SK-N-MC (cell line): ENCODE measurements at regions not wholly inside any gene's neighbourhood (a gene's known extent, or its start where the extent isn't known, plus 50 kb on each side); places are given as distances from the start of the nearest gene placed in this dataset.
"Not testable (repeated sequence)": the region's sequence is repeated elsewhere in the genome, so short reads cannot be mapped to it uniquely, and the experiment has no call there.

ENCODE experiments used
- DNase-seq: peaks from one replicate; pipeline ENCODE4 v3.0.0-alpha.2; 2011; ENCODE audit warnings: low read depth, low spot score
- H3K27ac ChIP-seq: fragments of 200-600 bp; sonication (generic); 2 replicates; pipeline ENCODE4 v1.5.1; 2016; ENCODE audit warnings: mixed run types
- H3K36me3 ChIP-seq: fragments of 200-600 bp; sonication (generic); 2 replicates; pipeline ENCODE4 v1.6.1; 2017; ENCODE audit warnings: antibody characterized with exemption, low read length, mixed read lengths; ENCODE audit not compliant: insufficient read depth
- H3K4me3 ChIP-seq: fragments of 200-600 bp; sonication (generic); 2 replicates; pipeline ENCODE4 v1.5.1; 2016
- H3K9ac ChIP-seq: fragments of 200-600 bp; sonication (generic); 2 replicates; pipeline ENCODE4 v1.8.0; 2017; ENCODE audit warnings: mixed run types, mixed read lengths; ENCODE audit not compliant: insufficient read length
- H3K9me3 ChIP-seq: fragments of 200-600 bp; sonication (generic); 2 replicates; pipeline ENCODE4 v1.6.1; 2017; ENCODE audit warnings: low read depth, mild to moderate bottlenecking, antibody characterized with exemption, low read length, moderate library complexity, mixed read lengths
- EZH2 ChIP-seq: fragments of 200-600 bp; sonication (generic); IDR thresholded peaks from one replicate; pipeline ENCODE4 v1.6.1; 2017; ENCODE audit warnings: antibody characterized with exemption
- FOXP2 ChIP-seq: optimal IDR thresholded peaks from 2 replicates; pipeline ENCODE3; 2011; ENCODE audit warnings: mild to moderate bottlenecking, moderate library complexity; ENCODE audit not compliant: insufficient read depth; ENCODE audit errors: extremely low read length, control extremely low read depth
- POLR2AphosphoS5 ChIP-seq: IDR thresholded peaks from 2 replicates; pipeline ENCODE4 v1.6.1; 2012; ENCODE audit warnings: mild to moderate bottlenecking, low read depth, low read length, borderline replicate concordance

GRCh38 chr3:70612920-70613319 is 300.5 kb upstream of the MDFIC2 start:
- Histone ChIP-seq H3K9ac (no peak overlapping the region), H3K36me3 (no peaks in the 10 kb centered on the region), H3K9me3 (no peaks in the 10 kb centered on the region), H3K4me3 (no peak overlapping the region), H3K27ac (no peak overlapping the region)
- no peak for DNase-seq
- TF ChIP-seq POLR2AphosphoS5 (no peak), FOXP2 (no peak), EZH2 (no peak)

- not testable (repeated sequence) for H3K9me3 ChIP-seq, H3K27ac ChIP-seq, H3K4me3 ChIP-seq, DNase-seq, H3K36me3 ChIP-seq, H3K9ac ChIP-seq
Observed at GRCh38 chr3:70611667-70612277, 299.3 kb upstream of the MDFIC2 start.

- H3K27ac ChIP-seq: no peak overlapping the region
- no peak for TF ChIP-seq FOXP2
- TF ChIP-seq EZH2: no peak
- no peak for TF ChIP-seq POLR2AphosphoS5
- no peak for DNase-seq
- no peak overlapping the region for H3K4me3 ChIP-seq
- no peaks in the 10 kb centered on the region for H3K36me3 ChIP-seq
- no peaks in the 10 kb centered on the region for H3K9me3 ChIP-seq
- no peak overlapping the region for H3K9ac ChIP-seq
Observed at GRCh38 chr3:70608434-70608833, 296.0 kb upstream of the MDFIC2 start.

GRCh38 chr3:70607469-70607868 is 295.0 kb upstream of the MDFIC2 start:
- Histone ChIP-seq H3K9me3 (no peaks in the 10 kb centered on the region), H3K9ac (no peak overlapping the region), H3K27ac (no peak overlapping the region), H3K36me3 (no peaks in the 10 kb centered on the region), H3K4me3 (no peak overlapping the region)
- no peak for DNase-seq
- TF ChIP-seq POLR2AphosphoS5 (no peak), EZH2 (no peak), FOXP2 (no peak)

GRCh38 chr3:70606018-70606417 is 293.6 kb upstream of the MDFIC2 start:
- Histone ChIP-seq H3K4me3 (no peak overlapping the region), H3K9me3 (no peaks in the 10 kb centered on the region), H3K27ac (no peak overlapping the region), H3K9ac (no peak overlapping the region), H3K36me3 (no peaks in the 10 kb centered on the region)
- no peak for DNase-seq
- no peak for TF ChIP-seq EZH2
- TF ChIP-seq FOXP2: no peak

DNA sequence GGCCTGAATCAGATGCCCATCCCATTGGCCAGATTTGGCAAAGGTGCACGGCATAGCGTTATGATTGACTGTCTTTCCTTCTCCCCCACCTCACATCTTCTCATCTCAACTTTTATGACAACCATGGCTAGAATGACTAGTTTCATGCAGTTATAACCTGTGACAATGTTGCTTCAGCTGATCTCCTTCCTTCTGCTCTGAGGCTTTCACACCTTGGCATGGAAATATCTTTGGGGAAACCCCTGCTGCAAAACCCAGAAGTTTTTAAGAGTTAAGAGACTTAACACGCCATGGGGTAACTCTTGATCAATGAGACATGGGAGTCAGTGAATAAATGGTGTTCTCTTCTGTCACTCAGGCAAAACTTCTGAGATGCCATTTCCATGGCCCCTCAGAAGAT is 290.7 kb upstream of the MDFIC2 start:
- TF ChIP-seq EZH2 (no peak), FOXP2 (no peak), POLR2AphosphoS5 (no peak)
- no peak for DNase-seq
- no peak overlapping the region for H3K27ac ChIP-seq
- no peak overlapping the region for H3K4me3 ChIP-seq
- H3K9ac ChIP-seq: no peak overlapping the region
- H3K36me3 ChIP-seq: no peaks in the 10 kb centered on the region
- H3K9me3 ChIP-seq: no peaks in the 10 kb centered on the region

DNA sequence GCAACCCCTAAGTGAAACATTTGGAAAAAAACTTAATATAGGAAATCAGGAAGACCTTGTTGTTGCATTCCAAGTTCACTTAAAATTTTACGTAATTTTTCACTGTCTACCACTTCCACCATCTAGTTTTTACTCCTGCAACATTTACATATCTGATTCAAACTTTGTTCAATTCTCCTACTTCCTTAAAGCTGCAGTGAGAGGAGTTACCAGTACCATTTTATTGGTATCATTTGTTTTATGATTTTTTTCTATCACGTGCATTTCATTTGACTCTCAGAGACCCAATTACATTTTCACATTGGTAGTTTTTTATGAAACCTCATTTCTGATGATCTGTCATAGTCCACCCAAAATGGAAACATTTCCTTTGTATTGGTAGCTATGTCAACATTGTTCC is 284.9 kb upstream of the MDFIC2 start:
- H3K27ac ChIP-seq: no peak overlapping the region
- H3K9ac ChIP-seq: no peak overlapping the region
- no peak for DNase-seq
- TF ChIP-seq POLR2AphosphoS5 (no peak), EZH2 (no peak), FOXP2 (no peak)
- H3K4me3 ChIP-seq: no peak overlapping the region
- no peaks in the 10 kb centered on the region for H3K9me3 ChIP-seq
- no peaks in the 10 kb centered on the region for H3K36me3 ChIP-seq

GRCh38 chr3:70583682-70584081 is 271.2 kb upstream of the MDFIC2 start:
- TF ChIP-seq POLR2AphosphoS5: no peak
- no peak for TF ChIP-seq EZH2
- no peak for TF ChIP-seq FOXP2
- Histone ChIP-seq H3K36me3 (no peaks in the 10 kb centered on the region), H3K9me3 (no peaks in the 10 kb centered on the region), H3K4me3 (no peak overlapping the region), H3K9ac (no peak overlapping the region), H3K27ac (no peak overlapping the region)
- DNase-seq: no peak

- Histone ChIP-seq H3K9me3 (no peaks in the 10 kb centered on the region), H3K4me3 (no peak overlapping the region), H3K9ac (no peak overlapping the region), H3K27ac (no peak overlapping the region), H3K36me3 (no peaks in the 10 kb centered on the region)
- DNase-seq: no peak
- TF ChIP-seq FOXP2 (no peak), EZH2 (no peak), POLR2AphosphoS5 (no peak)
Observed at GRCh38 chr3:70582803-70583202, 270.4 kb upstream of the MDFIC2 start.
